Keratinocyte (primary cell): ENCODE measurements at regions not wholly inside any gene's neighbourhood (a gene's known extent, or its start where the extent isn't known, plus 50 kb on each side); places are given as distances from the start of the nearest gene placed in this dataset.

Source experiments
- DNase-seq: peaks from one replicate; pipeline ENCODE4 v3.0.0-alpha.2; 2011; ENCODE audit warnings: low read depth, missing footprints, low spot score
- FAIRE-seq: peaks from 2 replicates; lab custom pipeline; 2011; peaks lifted over from hg19 to GRCh38; lab: Jason Lieb, UNC
- H2AFZ ChIP-seq: 2 replicates; pipeline ENCODE4 v1.6.0; 2012; ENCODE audit warnings: low read length, control low read depth, inconsistent platforms; ENCODE audit not compliant: control insufficient read depth
- H3K27ac ChIP-seq: 2 replicates; pipeline ENCODE4 v1.5.1; 2011; ENCODE audit warnings: low read length; ENCODE audit not compliant: control insufficient read depth, insufficient read depth
- H3K27me3 ChIP-seq: 3 replicates; pipeline ENCODE4 v1.6.0; 2011; ENCODE audit warnings: low read length; ENCODE audit not compliant: control insufficient read depth, insufficient read depth; ENCODE audit errors: extremely low read depth
- H3K36me3 ChIP-seq, 2 experiments: 2 replicates in 1 of 2; 3 replicates in 1 of 2; pipeline ENCODE4 v1.5.1; 2011; ENCODE audit warnings: low read length in 2 of 2, mild to moderate bottlenecking in 1 of 2; ENCODE audit not compliant: control insufficient read depth in 2 of 2, insufficient read depth in 2 of 2; ENCODE audit errors: extremely low read depth in 1 of 2
- H3K4me1 ChIP-seq: 3 replicates; pipeline ENCODE4 v1.5.1; 2011; ENCODE audit warnings: low read length; ENCODE audit not compliant: control insufficient read depth, insufficient read depth; ENCODE audit errors: extremely low read depth
- H3K4me2 ChIP-seq: 3 replicates; pipeline ENCODE4 v1.6.0; 2011; ENCODE audit warnings: low read depth, low read length; ENCODE audit not compliant: control insufficient read depth, insufficient read depth; ENCODE audit errors: extremely low read depth
- H3K4me3 ChIP-seq, 3 experiments: fragments of 200-600 bp in 1 of 3; sonication (generic) in 1 of 3; 2 replicates in 2 of 3; 3 replicates in 1 of 3; pipeline ENCODE4 v1.5.1; 2011 to 2016; ENCODE audit warnings: low read length in 3 of 3, mild to moderate bottlenecking in 3 of 3, control low read depth in 2 of 3, inconsistent platforms in 1 of 3, low read depth in 1 of 3, mixed read lengths in 1 of 3, mixed run types in 1 of 3, moderate library complexity in 1 of 3; ENCODE audit not compliant: control insufficient read depth in 2 of 3, insufficient read depth in 2 of 3; ENCODE audit errors: extremely low read depth in 1 of 3
- H3K79me2 ChIP-seq: 2 replicates; pipeline ENCODE4 v1.6.0; 2012; ENCODE audit warnings: low read length; ENCODE audit not compliant: control insufficient read depth, insufficient read depth
- H3K9ac ChIP-seq: 3 replicates; pipeline ENCODE4 v1.6.0; 2011; ENCODE audit warnings: low read length; ENCODE audit not compliant: control insufficient read depth, insufficient read depth; ENCODE audit errors: extremely low read depth
- H3K9me1 ChIP-seq: 3 replicates; pipeline ENCODE4 v1.6.0; 2011; ENCODE audit warnings: low read length; ENCODE audit not compliant: control insufficient read depth, insufficient read depth; ENCODE audit errors: extremely low read depth
- H3K9me3 ChIP-seq: 2 replicates; pipeline ENCODE4 v1.5.1; 2012; ENCODE audit warnings: low read depth, low read length; ENCODE audit not compliant: control insufficient read depth
- H4K20me1 ChIP-seq: 3 replicates; pipeline ENCODE4 v1.6.0; 2011; ENCODE audit warnings: low read length; ENCODE audit not compliant: control insufficient read depth, insufficient read depth; ENCODE audit errors: extremely low read depth
- CTCF ChIP-seq, 3 experiments: IDR thresholded peaks in 1 of 3; conservative IDR thresholded peaks in 1 of 3; optimal IDR thresholded peaks in 1 of 3; 2 replicates in 2 of 3; 3 replicates in 1 of 3; pipeline versions ENCODE3 to v1.5.1; 2011; ENCODE audit warnings: low read length in 3 of 3, mild to moderate bottlenecking in 3 of 3, moderate library complexity in 2 of 3, control low read depth in 1 of 3, inconsistent platforms in 1 of 3; ENCODE audit not compliant: insufficient read depth in 2 of 3; ENCODE audit errors: extremely low read depth in 1 of 3
- EZH2 ChIP-seq: IDR thresholded peaks from one replicate; pipeline ENCODE4 v1.6.1; 2012; ENCODE audit warnings: inconsistent platforms, mild to moderate bottlenecking, low read length, moderate library complexity
- dilution Hi-C: fragments of 300-500 bp; cut with MboI; formaldehyde crosslinking; loops from one replicate; pipeline ENCODE4 v1.7.0; 2020; ENCODE audit warnings: low sequenced_read_pairs; ENCODE audit not compliant: extremely low pct_ligation_motif_present

GRCh38 chr4:152065545-152065944 is 304.7 kb upstream of the GATB start:
- peak; percentile 41 for FAIRE-seq
- H3K9me1 ChIP-seq: no peaks in the 10 kb centered on the region
- dilution Hi-C loops: no loop called here

GRCh38 chr4:152064753-152065152 is 303.9 kb upstream of the GATB start:
- H3K27ac ChIP-seq: no peak overlapping the region
- dilution Hi-C loops: no loop called here
- FAIRE-seq: no peak

More at GRCh38 chr4:152065545-152065944, 304.7 kb upstream of the GATB start:
- H3K4me2 ChIP-seq: no peak overlapping the region
- H3K27me3 ChIP-seq: no peaks in the 10 kb centered on the region
- no peaks in the 10 kb centered on the region for H3K9me3 ChIP-seq
- no peak overlapping the region for H3K27ac ChIP-seq
- H3K4me3 ChIP-seq: no peak overlapping the region
- H3K4me1 ChIP-seq: peaks cover 14% of the 10 kb centered on the region
- no peak for DNase-seq
- H3K36me3 ChIP-seq: no peaks in the 10 kb centered on the region
- H3K9ac ChIP-seq: no peak overlapping the region
- TF ChIP-seq EZH2 (no peak), CTCF (optimal IDR thresholded peaks at IDR 0.05 in 1 of 3, IDR thresholded peaks at IDR 0.05 in 1 of 3, conservative IDR thresholded peaks at IDR 0.05 in 1 of 3; ENCODE audit: extremely low read depth in 1 of 3, insufficient read depth in 2 of 3, low read length in 3 of 3) (no peak)
- H2AFZ ChIP-seq: no peak overlapping the region
- no peaks in the 10 kb centered on the region for H4K20me1 ChIP-seq
- no peaks in the 10 kb centered on the region for H3K79me2 ChIP-seq

More at GRCh38 chr4:152064753-152065152, 303.9 kb upstream of the GATB start:
- no peak for DNase-seq
- Histone ChIP-seq H3K4me3 (no peak overlapping the region), H3K9ac (no peak overlapping the region), H3K27me3 (no peaks in the 10 kb centered on the region), H3K9me1 (no peaks in the 10 kb centered on the region), H3K4me2 (no peak overlapping the region), H3K4me1 (peaks cover 14% of the 10 kb centered on the region), H3K9me3 (no peaks in the 10 kb centered on the region), H3K36me3 (no peaks in the 10 kb centered on the region), H2AFZ (no peak overlapping the region), H3K79me2 (no peaks in the 10 kb centered on the region), H4K20me1 (no peaks in the 10 kb centered on the region)
- TF ChIP-seq CTCF (optimal IDR thresholded peaks at IDR 0.05 in 1 of 3, IDR thresholded peaks at IDR 0.05 in 1 of 3, conservative IDR thresholded peaks at IDR 0.05 in 1 of 3; ENCODE audit: extremely low read depth in 1 of 3, insufficient read depth in 2 of 3, low read length in 3 of 3) (no peak), EZH2 (no peak)
